ENCODE measurements at regions not wholly inside any gene's neighbourhood (a gene's known extent, or its start where the extent isn't known, plus 50 kb on each side); places are given as distances from the start of the nearest gene placed in this dataset.

DNA sequence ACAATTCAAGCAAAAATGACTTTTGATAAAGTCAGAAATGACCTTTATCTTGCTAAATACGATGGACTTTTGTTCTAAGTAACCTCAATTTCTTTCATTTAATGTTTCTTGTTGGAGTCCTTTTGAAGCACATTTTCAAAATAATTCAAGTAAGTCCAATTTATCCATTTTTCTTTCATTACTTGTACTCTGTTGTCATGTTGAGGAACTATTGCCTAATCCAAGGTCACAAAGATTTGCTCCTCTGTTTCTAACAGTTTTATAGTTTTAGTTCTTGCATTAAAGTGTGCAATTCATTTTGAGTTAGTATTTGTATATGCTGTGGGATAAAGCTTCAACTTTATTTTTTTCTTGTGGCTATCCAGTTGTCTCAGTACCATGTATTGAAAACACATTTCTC is 66.7 kb downstream of the CCER1 start:
- Histone ChIP-seq H3K4me3 (no peak overlapping the region), H3K36me3 (no peaks in the 10 kb centered on the region), H3K27me3 (no peaks in the 10 kb centered on the region), H3K4me1 (no peaks in the 10 kb centered on the region), H3K27ac (no peak overlapping the region), H3K9me3 (no peaks in the 10 kb centered on the region)
- in situ Hi-C loops (cut with MboI; ENCODE audit: low pct_ligation_motif_present in 1 of 4, low pct_unique_long_range_greater_than_20kb in 1 of 4, low sequenced_read_pairs in 3 of 4) (no loop called here), intact Hi-C loops (cut with DNase I; ENCODE audit: low total_unique reads) (no loop called here)
- DNase-seq, result no peak
- WGBS, 2 donors (ENCODE audit: low coverage in 1 of 2), result 39 to 45% methylated on average over 1 of the region's 1 CpG
- no peak for TF ChIP-seq POLR2AphosphoS5 (IDR thresholded peaks at IDR 0.05)
- TF ChIP-seq EP300 (IDR thresholded peaks at IDR 0.05; ENCODE audit: low read depth), result no peak
- TF ChIP-seq POLR2A (IDR thresholded peaks at IDR 0.05), result no peak

GRCh38 chr12:90883456-90883855 is 71.5 kb downstream of the CCER1 start:
- Histone ChIP-seq H3K27me3 (no peaks in the 10 kb centered on the region), H3K27ac (no peak overlapping the region), H3K9me3 (no peaks in the 10 kb centered on the region), H3K4me3 (no peak overlapping the region), H3K4me1 (no peaks in the 10 kb centered on the region), H3K36me3 (no peaks in the 10 kb centered on the region)
- no peak for DNase-seq
- in situ Hi-C loops (cut with MboI; ENCODE audit: low pct_ligation_motif_present in 1 of 4, low pct_unique_long_range_greater_than_20kb in 1 of 4, low sequenced_read_pairs in 3 of 4), result no loop called here
- intact Hi-C loops (cut with DNase I; ENCODE audit: low total_unique reads), result no loop called here
- WGBS, 2 donors (ENCODE audit: low coverage in 1 of 2), result 92 to 93% methylated on average over 4 of the region's 4 CpGs
- TF ChIP-seq POLR2AphosphoS5 (IDR thresholded peaks at IDR 0.05) (no peak), EP300 (IDR thresholded peaks at IDR 0.05; ENCODE audit: low read depth) (no peak), POLR2A (IDR thresholded peaks at IDR 0.05) (no peak), CTCF (IDR thresholded peaks at IDR 0.05) (no peak)

DNA sequence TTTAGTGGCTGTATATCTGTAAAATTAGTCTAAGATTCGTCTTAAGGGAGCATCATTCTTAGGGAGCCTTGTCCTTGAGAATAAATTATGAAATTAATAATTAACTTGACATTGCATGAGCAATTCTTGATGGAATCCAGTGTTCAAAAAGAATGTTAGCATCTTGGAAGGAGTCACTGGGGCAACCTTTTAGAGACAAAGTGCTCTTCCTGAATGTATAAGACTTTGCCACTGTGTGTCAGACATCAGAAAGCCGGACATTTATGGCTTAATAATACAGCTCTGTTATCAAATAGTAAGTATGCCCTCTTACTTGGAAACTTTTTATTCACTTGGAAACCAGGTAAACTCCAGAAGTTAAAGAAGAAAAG is 83.3 kb downstream of the CCER1 start:
- no peaks in the 10 kb centered on the region for H3K9me3 ChIP-seq
- no peaks in the 10 kb centered on the region for H3K4me1 ChIP-seq
- DNase-seq, result no peak
- TF ChIP-seq CTCF (IDR thresholded peaks at IDR 0.05) (no peak), POLR2AphosphoS5 (IDR thresholded peaks at IDR 0.05) (no peak), POLR2A (IDR thresholded peaks at IDR 0.05) (no peak), EP300 (IDR thresholded peaks at IDR 0.05; ENCODE audit: low read depth) (no peak)
- intact Hi-C loops (cut with DNase I; ENCODE audit: low total_unique reads) (no loop called here), in situ Hi-C loops (cut with MboI; ENCODE audit: low pct_ligation_motif_present in 1 of 4, low pct_unique_long_range_greater_than_20kb in 1 of 4, low sequenced_read_pairs in 3 of 4) (no loop called here)
- H3K36me3 ChIP-seq, result no peaks in the 10 kb centered on the region
- H3K27ac ChIP-seq, result no peak overlapping the region
- no peak overlapping the region for H3K4me3 ChIP-seq
- WGBS, 2 donors (ENCODE audit: low coverage in 1 of 2), result 62 to 65% methylated on average over 2 of the region's 2 CpGs
- H3K27me3 ChIP-seq, result no peaks in the 10 kb centered on the region

DNA sequence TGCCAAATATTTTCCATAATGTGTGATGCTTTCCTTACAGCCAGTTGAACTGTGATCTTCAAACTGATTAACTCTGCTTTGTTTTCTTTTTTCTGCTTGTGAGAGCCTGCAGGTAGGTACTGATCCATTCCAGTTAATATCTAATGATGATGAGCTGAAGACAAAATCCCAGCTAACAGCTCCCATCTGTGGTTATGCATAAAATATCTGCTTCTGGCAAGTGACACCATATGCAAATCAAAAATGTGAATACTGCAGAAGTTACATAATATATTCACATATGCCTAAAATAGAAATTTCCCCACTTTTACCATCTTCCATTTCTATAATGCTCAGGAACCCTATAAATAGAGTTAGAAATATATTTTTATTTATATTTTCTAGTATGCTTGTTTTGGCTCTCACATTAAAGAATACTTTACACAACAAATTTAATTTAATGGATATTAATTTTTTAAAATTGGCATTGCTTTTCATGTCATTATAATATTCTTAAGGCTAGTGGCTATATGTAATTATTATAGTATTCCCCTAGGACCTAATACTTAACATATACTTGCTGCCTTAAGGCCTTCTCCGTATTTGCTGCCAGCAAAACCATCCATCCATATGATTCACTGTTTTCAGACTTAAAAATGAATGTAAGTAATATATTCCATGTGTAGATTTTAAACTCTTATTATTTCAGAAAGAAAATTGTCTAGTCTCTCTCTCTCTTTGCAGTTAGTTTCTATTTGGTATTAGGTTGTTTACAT is 83.8 kb downstream of the CCER1 start:
- H3K4me3 ChIP-seq, result no peak overlapping the region
- TF ChIP-seq EP300 (IDR thresholded peaks at IDR 0.05; ENCODE audit: low read depth) (no peak), CTCF (IDR thresholded peaks at IDR 0.05) (no peak), POLR2AphosphoS5 (IDR thresholded peaks at IDR 0.05) (no peak), POLR2A (IDR thresholded peaks at IDR 0.05) (no peak)
- H3K27ac ChIP-seq, result no peak overlapping the region
- no peaks in the 10 kb centered on the region for H3K9me3 ChIP-seq
- 56 to 88% methylated on average over 1 of the region's 1 CpG for WGBS, 2 donors (ENCODE audit: low coverage in 1 of 2)
- intact Hi-C loops (cut with DNase I; ENCODE audit: low total_unique reads), result no loop called here
- DNase-seq, result no peak
- no peaks in the 10 kb centered on the region for H3K27me3 ChIP-seq
- in situ Hi-C loops (cut with MboI; ENCODE audit: low pct_ligation_motif_present in 1 of 4, low pct_unique_long_range_greater_than_20kb in 1 of 4, low sequenced_read_pairs in 3 of 4), result no loop called here
- H3K4me1 ChIP-seq, result no peaks in the 10 kb centered on the region
- no peaks in the 10 kb centered on the region for H3K36me3 ChIP-seq

DNA sequence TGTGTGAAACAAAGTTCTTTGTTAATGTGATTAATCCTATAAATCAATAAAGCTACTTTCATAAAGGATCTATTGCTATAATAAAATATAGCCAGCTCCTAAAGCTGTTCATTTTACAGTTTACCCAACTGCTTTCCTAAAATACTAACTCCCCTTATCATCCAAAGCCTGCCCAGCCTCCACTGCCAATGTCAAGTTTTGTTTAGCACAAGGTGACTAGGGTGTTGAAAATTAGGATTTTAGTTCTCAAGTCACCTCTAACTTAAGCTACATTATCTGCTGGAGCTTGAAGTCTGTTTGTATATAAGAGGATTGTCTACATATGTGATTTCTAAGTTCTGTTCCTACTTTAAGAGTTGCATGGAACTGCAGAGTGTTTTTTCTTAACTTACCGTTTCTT is 86.3 kb downstream of the CCER1 start:
- no peaks in the 10 kb centered on the region for H3K4me1 ChIP-seq
- no peak overlapping the region for H3K4me3 ChIP-seq
- intact Hi-C loops (cut with DNase I; ENCODE audit: low total_unique reads), result loop anchor here (1.0 kb wide), 1 partner anchor 39 kb away; no protein-coding TSS in a partner anchor
- TF ChIP-seq EP300 (IDR thresholded peaks at IDR 0.05; ENCODE audit: low read depth), result no peak
- TF ChIP-seq CTCF (IDR thresholded peaks at IDR 0.05), result no peak
- no peak for TF ChIP-seq POLR2A (IDR thresholded peaks at IDR 0.05)
- TF ChIP-seq POLR2AphosphoS5 (IDR thresholded peaks at IDR 0.05), result no peak
- DNase-seq, result no peak
- H3K27ac ChIP-seq, result no peak overlapping the region
- no peaks in the 10 kb centered on the region for H3K36me3 ChIP-seq
- WGBS, 2 donors (ENCODE audit: low coverage in 1 of 2), result 75 to 77% methylated on average over 1 of the region's 1 CpG
- in situ Hi-C loops (cut with MboI; ENCODE audit: low pct_ligation_motif_present in 1 of 4, low pct_unique_long_range_greater_than_20kb in 1 of 4, low sequenced_read_pairs in 3 of 4), result no loop called here
- H3K9me3 ChIP-seq, result no peaks in the 10 kb centered on the region
- no peaks in the 10 kb centered on the region for H3K27me3 ChIP-seq

All from transverse colon (tissue), 4 donors.